ENCODE measurements at regions not wholly inside any gene's neighbourhood (a gene's known extent, or its start where the extent isn't known, plus 50 kb on each side); places are given as distances from the start of the nearest gene placed in this dataset.

DNA sequence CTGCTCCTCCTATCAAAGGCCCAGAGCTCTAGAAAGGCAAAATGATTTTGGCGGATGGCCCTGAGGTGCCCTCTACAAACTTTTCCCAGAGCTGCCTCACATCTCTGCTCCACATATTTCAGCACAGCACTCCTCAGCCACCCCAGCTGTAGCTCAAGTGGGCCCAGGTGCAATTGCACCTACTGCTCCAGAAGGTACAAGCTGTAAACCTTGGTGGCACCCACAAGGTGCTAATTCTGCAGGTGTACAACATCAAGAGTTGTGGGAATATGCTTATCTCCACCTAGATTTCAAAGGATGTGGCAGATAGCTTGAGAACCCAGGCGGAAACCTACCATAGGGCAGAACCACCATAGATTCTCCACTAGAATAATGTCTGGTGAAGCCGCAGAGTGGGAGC lies 432.2 kb downstream of the TMEM232 start:
- no peak for DNase-seq
- no peak overlapping the region for H3K4me3 ChIP-seq (ENCODE audit: low read depth, low read length)
- no peaks in the 10 kb centered on the region for H3K27me3 ChIP-seq (replicated peaks; ENCODE audit: control insufficient read depth, insufficient read depth, low read length)
- peaks cover 2% of the 10 kb centered on the region for H3K27me3 Mint-ChIP-seq (ENCODE audit: insufficient read depth, unreplicated experiment)
- H3K4me1 ChIP-seq: no peaks in the 10 kb centered on the region
- no peaks in the 10 kb centered on the region for H3K4me1 Mint-ChIP-seq (ENCODE audit: low read depth, unreplicated experiment)
- no peaks in the 10 kb centered on the region for H3K36me3 Mint-ChIP-seq (ENCODE audit: insufficient read depth, unreplicated experiment)
- BruUV-seq (replicated peaks): no TSS peak
- no peaks in the 10 kb centered on the region for H3K36me3 ChIP-seq (ENCODE audit: control insufficient read depth, insufficient read depth, low read length)
- no peak overlapping the region for H3K27ac Mint-ChIP-seq (ENCODE audit: unreplicated experiment)
- H3K9me3 ChIP-seq: no peaks in the 10 kb centered on the region
- intact Hi-C loops (cut with micrococcal nuclease; ENCODE audit: unreplicated experiment): no loop called here
- CTCF ChIA-PET: no interaction called here
- TF ChIP-seq CTCF (IDR thresholded peaks at IDR 0.05; ENCODE audit: insufficient read depth in 1 of 2, low read depth in 1 of 2, low read length in 1 of 2, severe bottlenecking in 1 of 2, unreplicated experiment in 1 of 2): no peak
- POLR2A ChIA-PET: no interaction called here
- H3K9me3 Mint-ChIP-seq (ENCODE audit: unreplicated experiment): no peaks in the 10 kb centered on the region
- H3K4me3 Mint-ChIP-seq (ENCODE audit: unreplicated experiment): no peak overlapping the region

DNA sequence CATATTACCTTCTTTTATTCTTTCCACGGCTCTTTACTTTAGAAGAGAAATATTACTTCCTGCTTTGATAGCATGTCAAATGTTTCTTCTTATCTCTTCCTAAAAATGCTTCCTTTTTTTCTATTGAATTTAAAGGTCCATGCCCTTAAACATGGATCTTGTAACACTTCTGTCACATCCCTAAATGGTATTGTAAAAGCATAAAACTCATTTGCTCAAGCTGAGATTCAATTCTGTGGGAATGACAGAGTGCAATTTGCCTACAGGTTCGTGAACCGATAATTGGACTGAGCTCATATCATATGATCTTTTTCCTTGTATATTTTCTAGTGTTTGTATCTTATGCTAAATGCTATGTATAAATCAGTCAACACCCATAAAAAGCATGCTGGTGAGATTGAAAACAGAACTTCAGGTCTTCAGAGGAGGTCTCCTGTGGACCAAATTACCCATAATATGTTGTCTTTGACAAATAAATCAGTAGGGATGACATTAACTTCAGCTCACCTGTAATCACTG lies 429.3 kb downstream of the TMEM232 start:
- H3K36me3 ChIP-seq (ENCODE audit: control insufficient read depth, insufficient read depth, low read length): no peaks in the 10 kb centered on the region
- POLR2A ChIA-PET: no interaction called here
- no peak for TF ChIP-seq CTCF (IDR thresholded peaks at IDR 0.05; ENCODE audit: insufficient read depth in 1 of 2, low read depth in 1 of 2, low read length in 1 of 2, severe bottlenecking in 1 of 2, unreplicated experiment in 1 of 2)
- Mint-ChIP-seq H3K4me1 (ENCODE audit: low read depth, unreplicated experiment) (no peaks in the 10 kb centered on the region), H3K9me3 (ENCODE audit: unreplicated experiment) (no peaks in the 10 kb centered on the region), H3K36me3 (ENCODE audit: insufficient read depth, unreplicated experiment) (no peaks in the 10 kb centered on the region), H3K27me3 (ENCODE audit: insufficient read depth, unreplicated experiment) (peaks cover 2% of the 10 kb centered on the region), H3K4me3 (ENCODE audit: unreplicated experiment) (no peak overlapping the region), H3K27ac (ENCODE audit: unreplicated experiment) (no peak overlapping the region)
- H3K9me3 ChIP-seq: no peaks in the 10 kb centered on the region
- H3K4me3 ChIP-seq (ENCODE audit: low read depth, low read length): no peak overlapping the region
- DNase-seq: no peak
- H3K27me3 ChIP-seq (replicated peaks; ENCODE audit: control insufficient read depth, insufficient read depth, low read length): no peaks in the 10 kb centered on the region
- intact Hi-C loops (cut with micrococcal nuclease; ENCODE audit: unreplicated experiment): no loop called here
- BruUV-seq (replicated peaks): no TSS peak
- CTCF ChIA-PET: no interaction called here
- H3K4me1 ChIP-seq: no peaks in the 10 kb centered on the region

GRCh38 chr5:110304176-110304575 lies 422.3 kb downstream of the TMEM232 start:
- H3K27me3 ChIP-seq (replicated peaks; ENCODE audit: control insufficient read depth, insufficient read depth, low read length): no peaks in the 10 kb centered on the region
- intact Hi-C loops (cut with micrococcal nuclease; ENCODE audit: unreplicated experiment): no loop called here
- no peaks in the 10 kb centered on the region for H3K4me1 Mint-ChIP-seq (ENCODE audit: low read depth, unreplicated experiment)
- no peaks in the 10 kb centered on the region for H3K36me3 Mint-ChIP-seq (ENCODE audit: insufficient read depth, unreplicated experiment)
- DNase-seq: no peak
- BruUV-seq (replicated peaks): no TSS peak
- peaks cover 4% of the 10 kb centered on the region; the same call in 1 of the 2 replicates for H3K9me3 ChIP-seq
- H3K4me3 Mint-ChIP-seq (ENCODE audit: unreplicated experiment): no peak overlapping the region
- no peaks in the 10 kb centered on the region for H3K36me3 ChIP-seq (ENCODE audit: control insufficient read depth, insufficient read depth, low read length)
- CTCF ChIA-PET: no interaction called here
- no peaks in the 10 kb centered on the region for H3K4me1 ChIP-seq
- peaks cover 4% of the 10 kb centered on the region for H3K9me3 Mint-ChIP-seq (ENCODE audit: unreplicated experiment)
- H3K27ac Mint-ChIP-seq (ENCODE audit: unreplicated experiment): no peak overlapping the region
- POLR2A ChIA-PET: no interaction called here
- H3K4me3 ChIP-seq (ENCODE audit: low read depth, low read length): no peak overlapping the region
- H3K27me3 Mint-ChIP-seq (ENCODE audit: insufficient read depth, unreplicated experiment): no peaks in the 10 kb centered on the region
- no peak for TF ChIP-seq CTCF (IDR thresholded peaks at IDR 0.05; ENCODE audit: insufficient read depth in 1 of 2, low read depth in 1 of 2, low read length in 1 of 2, severe bottlenecking in 1 of 2, unreplicated experiment in 1 of 2)
